Activated CD8-positive, alpha-beta memory T cell treated with anti-CD3 and anti-CD28 coated beads for 48 hours (primary cell): ENCODE measurements at regions not wholly inside any gene's neighbourhood (a gene's known extent, or its start where the extent isn't known, plus 50 kb on each side); places are given as distances from the start of the nearest gene placed in this dataset.

Experiments
- DNase-seq, 3 experiments: peaks; one replicate each; pipeline ENCODE4 v3.0.0-alpha.2; 2020; ENCODE audit warnings: low read depth in 2 of 3, low spot score in 2 of 3

DNA sequence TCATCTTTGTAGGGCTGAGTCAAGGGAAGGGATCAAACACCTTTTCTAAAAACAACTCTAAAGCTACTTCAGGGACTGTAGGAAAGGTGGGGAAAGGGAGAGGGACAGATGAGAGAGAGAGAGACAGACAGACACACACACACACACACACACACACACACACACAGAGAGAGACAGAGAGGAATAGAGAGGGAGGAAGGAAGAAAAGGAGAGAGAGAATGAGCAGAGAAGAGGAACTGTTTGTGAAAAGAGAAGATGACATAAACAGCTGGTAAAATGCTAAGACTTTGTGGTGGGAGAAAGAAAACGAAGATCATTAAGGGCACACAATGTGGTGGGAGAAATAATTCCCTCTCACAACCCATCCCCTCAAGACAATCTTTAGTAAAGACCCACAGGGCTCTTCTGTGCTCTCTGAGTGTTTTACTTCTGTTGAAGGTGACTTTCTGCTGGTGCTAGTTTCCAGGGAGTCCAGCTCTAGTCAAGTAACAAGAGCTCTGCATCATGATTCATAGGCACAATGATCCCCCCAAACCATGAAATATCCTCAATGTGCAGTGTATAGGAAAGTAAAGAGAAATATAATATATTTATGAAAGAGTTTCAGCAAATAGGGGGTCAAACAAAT, 77.2 kb upstream of the STK17B start:
- no peak for DNase-seq

DNA sequence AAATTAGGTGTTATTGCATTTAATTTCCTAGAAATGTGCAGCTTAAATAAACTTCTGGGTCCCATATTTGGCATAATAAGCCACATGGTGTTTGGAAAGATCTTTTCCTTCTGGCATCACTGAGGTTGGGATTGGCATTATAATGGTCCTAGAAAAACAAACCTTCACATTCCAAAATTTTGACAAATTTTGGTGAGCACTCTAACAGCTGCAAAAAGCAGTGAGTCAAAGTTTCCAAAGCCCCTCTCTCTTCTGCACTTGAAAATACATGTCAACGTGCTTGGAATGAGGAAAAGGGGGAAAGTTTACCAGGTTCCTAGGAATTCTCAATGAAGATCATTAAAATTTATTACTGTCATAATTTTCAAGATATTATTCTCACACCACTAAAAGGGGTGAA, 77.8 kb upstream of the STK17B start:
- no peak for DNase-seq

DNA sequence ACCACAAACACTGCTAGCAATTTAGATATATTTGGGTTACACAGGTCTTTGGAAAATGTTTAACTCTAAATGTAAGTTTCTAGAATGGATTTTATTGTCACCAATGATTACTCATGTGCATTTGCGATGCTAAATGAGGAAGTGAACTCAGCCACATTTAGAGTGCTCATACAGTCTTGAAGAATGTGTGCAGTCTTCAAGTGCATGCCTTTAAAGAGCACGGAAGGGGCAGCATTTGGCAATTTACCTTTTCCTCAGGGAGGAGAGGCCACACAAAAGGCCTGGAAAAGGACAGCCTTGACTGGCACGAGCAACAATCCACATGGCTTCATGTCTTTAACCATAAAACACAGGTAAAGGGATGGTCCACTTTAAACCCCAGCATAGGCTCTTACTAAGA, 78.5 kb upstream of the STK17B start:
- no peak for DNase-seq

DNA sequence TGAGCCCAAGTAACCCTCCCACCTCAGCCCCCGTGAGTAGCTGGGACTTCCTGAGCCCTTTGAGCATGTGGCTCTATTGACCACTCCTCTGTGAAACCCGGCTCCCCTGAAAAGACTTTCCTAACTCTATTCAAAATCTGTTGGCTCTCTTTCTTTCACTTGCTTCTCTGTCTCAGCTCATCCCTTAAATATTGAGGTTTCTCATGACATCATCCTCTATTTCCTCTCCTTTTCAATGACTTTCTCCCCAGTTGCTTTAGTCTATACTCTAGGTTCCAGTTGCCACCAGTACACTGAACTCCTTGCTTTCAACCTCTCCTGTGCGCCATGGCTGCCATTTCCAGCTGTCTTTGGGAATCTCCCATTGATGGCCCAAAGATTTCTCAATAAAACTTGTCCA, 79.8 kb upstream of the STK17B start:
- no peak for DNase-seq

- no peak for DNase-seq
These were observed 81.2 kb upstream of the STK17B start for GRCh38 chr2:196252408-196253115.

DNA sequence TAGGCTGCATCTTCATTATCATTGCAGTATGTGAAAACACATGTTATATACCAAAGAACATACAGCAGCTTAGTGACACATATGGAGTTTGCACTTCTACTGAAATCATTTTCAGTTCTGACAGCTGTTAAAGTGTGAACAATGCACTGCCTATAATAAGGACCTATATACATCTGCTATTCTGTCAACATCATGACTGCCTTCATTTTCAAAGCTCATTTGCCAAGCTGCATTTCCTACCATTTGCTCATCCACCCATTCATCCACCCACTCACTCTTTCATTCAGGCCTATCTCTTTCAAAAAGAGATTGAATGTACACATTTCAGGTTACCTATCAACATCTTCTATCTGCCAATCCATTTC, 81.7 kb upstream of the STK17B start:
- DNase-seq: no peak

DNA sequence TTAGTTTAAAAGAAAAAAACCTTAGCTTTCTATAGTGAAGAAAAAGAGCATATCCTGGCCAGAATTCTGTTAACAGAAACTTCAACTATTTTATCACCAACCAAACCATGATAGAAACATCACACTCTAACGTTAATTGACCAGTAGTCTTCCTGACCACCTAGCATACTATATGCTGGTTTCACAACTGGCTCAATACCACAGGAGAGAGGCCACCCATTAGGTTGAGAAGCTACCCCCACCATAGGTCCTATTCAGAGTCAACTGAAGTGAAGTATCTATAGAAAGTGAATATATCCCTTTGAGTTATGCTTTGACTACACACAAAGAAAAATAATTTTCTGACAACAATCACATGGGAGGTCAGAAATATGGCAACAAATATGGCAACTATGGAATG, 85.2 kb upstream of the STK17B start:
- DNase-seq: no peak

DNA sequence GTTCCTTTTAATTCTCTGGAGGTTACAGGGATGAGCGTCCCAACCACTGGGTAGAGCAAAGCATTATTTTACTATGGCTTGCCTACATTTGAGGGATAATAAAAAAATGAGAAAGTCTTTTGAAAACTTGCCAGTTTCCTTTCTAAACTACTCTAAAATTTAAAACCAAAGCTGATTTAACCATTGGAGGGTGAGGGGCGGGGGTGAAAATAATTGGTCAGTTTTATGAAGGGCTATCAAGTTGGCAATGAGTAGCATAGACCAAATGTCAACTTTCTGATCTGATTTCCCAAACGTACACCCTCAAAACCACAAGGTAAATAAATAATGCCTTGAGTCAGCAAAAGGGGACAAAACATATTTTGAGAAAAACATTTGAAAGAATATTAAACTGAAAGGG, 85.7 kb upstream of the STK17B start:
- no peak for DNase-seq

- DNase-seq: no peak
These were observed 87.0 kb upstream of the STK17B start for GRCh38 chr2:196258407-196258806.

GRCh38 chr2:196259507-196260481, 88.4 kb upstream of the STK17B start:
- no peak for DNase-seq

DNA sequence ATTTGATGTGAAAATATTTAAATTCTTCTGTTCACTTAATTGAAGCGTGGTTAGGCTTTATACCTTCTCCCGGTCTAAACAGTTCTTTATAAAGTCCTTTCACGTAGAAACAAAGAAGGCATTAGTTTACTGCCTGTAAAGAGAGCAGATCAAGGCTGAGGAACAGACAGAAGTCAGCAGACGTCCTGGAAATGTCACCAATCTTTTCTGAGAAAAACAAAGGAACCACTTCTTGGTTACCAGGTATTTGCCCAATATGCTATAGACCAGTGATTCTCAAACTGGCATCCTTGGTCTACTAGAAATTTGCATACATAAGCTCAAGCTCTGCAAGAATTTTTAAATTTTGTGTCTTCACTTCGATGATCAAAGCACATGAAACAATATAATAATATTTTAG, 89.2 kb upstream of the STK17B start:
- no peak for DNase-seq

DNA sequence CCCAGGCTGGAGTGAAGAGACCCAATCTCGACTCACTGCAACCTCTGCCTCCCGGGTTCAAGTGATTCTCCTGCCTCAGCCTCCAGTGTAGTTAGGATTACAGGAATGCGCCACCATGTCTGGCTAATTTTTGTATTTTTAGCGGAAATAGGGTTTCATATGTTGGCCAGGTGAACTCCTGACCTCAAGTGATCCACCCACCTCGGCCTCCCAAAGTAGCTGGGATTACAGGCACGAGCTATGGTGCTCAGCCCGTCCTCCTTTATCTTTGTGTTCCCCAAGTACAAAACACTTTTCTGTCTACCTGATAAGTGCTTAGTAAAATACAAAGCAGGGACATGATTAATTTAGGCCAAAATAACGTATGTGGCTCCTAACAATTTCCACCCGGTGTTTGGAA, 91.2 kb upstream of the STK17B start:
- DNase-seq: no peak

DNA sequence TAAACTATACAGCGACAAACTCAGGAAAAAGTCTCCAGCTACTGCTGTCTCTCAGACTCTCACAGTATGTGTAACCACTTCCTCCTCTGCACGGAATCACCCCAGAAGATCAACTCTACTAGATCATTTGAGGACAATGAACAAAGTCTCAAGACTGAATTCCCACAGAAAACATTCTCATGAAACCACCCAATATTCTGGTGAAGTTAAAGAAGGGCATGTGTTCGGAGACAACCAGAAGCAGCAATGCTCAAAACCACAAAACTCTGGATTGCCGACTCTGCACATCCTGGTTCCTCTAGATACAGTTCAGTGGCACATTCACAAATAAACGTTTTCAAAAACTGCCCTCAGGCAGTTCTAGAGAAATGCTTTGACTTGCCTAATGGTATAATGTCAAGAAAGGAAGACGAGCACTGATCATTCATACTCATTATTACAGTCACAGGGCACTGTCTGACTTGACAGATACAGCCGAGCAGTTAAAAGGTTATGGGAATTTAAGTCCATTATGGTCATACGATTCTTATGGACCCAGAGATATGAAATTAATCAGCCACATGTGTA, 91.9 kb upstream of the STK17B start:
- DNase-seq: no peak

DNA sequence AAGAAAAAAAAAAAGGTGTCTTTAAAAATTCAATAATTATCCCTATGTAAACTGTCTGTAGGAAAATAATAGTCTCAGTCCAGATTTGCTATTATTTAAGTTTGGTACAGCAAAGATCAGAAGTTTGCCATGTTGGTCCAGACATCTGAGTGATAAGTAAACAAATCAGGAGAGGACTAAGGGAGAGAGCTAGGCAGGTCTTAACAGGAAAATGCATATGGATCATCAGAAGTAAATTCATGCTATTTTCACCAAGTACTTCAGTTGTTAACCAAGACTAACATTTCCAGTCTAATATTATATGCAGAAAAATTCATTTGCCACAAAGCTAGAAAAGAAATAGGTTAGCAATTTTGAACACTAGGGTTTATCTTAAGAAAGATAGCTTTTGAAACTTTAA, 95.0 kb upstream of the STK17B start:
- no peak for DNase-seq

DNA sequence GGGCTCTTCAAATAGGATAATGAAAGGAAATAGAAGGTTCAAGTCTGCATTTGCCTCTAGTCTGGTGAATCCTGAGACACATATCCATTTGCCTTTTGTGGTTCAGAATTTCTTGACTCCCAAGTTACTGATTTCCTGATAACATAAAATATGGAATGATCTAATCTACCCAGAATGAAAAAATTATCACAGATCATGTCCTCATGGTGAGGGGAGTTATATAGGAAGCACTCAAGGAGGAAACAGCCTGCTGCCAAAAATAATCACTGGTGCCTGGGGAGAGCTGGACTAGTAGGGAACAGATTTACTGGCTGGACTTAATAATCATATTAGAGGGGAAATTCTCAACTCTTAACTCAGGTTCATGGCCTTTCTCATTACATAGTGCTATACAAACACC, 95.5 kb upstream of the STK17B start:
- DNase-seq: no peak

DNA sequence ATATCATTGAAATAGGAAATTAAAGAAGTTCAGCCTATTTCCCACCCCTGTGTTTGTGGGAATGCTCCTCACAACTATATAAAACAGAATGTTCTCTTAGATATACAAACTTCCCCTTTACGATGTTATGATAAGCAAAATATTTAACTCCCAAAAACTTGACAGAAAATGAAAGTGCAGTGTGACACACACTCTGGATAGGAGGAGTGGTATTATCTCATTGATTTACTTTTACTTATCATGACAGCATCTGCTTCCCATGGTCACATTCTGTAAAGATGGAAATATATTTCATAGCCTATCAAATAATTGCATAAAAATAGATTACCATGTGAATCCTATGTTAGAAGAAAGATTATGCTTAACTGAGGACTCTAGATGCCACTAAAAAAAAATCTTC, 96.6 kb upstream of the STK17B start:
- DNase-seq: no peak

DNA sequence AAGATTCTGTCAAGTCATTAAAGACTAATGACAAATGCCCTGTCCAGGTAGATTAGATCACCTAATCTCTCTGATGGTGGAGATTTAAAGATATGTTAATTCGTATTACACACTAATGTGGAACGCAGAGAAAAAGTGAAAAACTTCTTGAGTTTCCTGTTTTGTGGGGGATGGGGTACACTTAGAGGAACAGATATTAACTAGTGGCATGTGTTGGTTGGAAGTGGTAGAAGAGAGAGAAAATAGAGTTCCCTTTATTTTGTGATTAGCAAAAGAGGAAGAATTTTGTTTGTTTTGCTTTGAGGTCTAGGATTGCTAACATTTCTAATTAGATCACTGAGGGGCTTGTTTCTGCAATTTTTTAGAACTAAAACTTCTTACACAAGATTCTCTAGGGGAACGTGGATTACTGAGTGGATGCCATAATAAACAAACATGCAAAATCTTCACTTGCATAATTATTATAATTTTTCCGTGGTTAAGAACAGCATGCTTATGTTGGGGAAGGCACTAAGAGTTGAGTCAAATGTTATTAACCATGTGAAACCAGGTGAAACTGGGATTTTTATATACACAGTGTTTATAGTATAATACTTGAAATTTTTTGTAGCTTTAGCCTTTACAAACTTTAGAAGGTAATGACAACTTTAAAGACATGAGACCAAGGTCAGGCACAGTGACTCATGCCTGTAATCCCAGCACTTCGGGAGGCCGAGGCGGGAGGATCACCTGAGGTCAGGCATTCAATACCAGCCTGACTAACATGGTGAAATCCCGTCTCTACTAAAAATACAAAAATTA, 97.4 kb upstream of the STK17B start:
- no peak for DNase-seq

DNA sequence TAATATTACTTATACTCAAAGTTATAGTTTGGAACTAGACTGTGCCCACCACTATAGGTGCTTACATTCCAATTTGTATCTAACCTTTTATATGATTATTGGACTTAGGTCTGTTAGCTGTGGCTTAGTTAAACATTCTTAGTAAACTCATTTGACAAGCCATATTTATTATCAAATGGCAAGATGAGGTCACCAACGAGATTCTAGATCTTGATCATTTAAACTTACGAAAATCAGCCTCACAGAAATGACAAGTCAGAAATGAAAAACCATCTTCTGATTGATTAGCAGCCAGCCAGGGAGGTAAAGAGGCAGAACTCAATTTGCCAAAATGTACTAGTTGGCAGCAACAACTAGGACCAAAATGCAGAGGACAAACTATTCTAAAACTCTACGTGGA, 100.4 kb upstream of the STK17B start:
- no peak for DNase-seq

- no peak for DNase-seq
These were observed 103.0 kb upstream of the STK17B start for GRCh38 chr2:196274387-196274809.

GRCh38 chr2:196275646-196276352, 104.4 kb upstream of the STK17B start:
- DNase-seq: no peak
